Upper lobe of left lung (tissue), 6 donors: ENCODE measurements at regions not wholly inside any gene's neighbourhood (a gene's known extent, or its start where the extent isn't known, plus 50 kb on each side); places are given as distances from the start of the nearest gene placed in this dataset.
A peak's percentile ranks its signal among the peaks of the same experiment; 100 is the strongest.

ENCODE experiments used
- ATAC-seq, 2 donors: fragments of 200-7000 bp; cut with Tn5 transposase; one replicate each; pipeline ENCODE4 v1.9.1; 2022; ENCODE audit warnings: mild to moderate bottlenecking in 2 of 2, moderate library complexity in 2 of 2; ENCODE audit not compliant: low FRiP score in 2 of 2
- DNase-seq, 2 donors: peaks; one replicate each; pipeline ENCODE4 v3.0.0-alpha.2; 2019 to 2020
- H3K27ac ChIP-seq, 4 donors: fragments of 200-600 bp; sonication (generic); one replicate each; pipeline ENCODE4 v1.5.1; 2016 to 2019
- H3K27me3 ChIP-seq, 4 donors: fragments of 200-600 bp; sonication (generic); one replicate each; pipeline ENCODE4 v1.5.1; 2017 to 2019
- H3K36me3 ChIP-seq, 4 donors: fragments of 200-600 bp; sonication (generic); one replicate each; pipeline ENCODE4 v1.5.1; 2016 to 2019
- H3K4me1 ChIP-seq, 4 donors: fragments of 200-600 bp; sonication (generic); one replicate each; pipeline ENCODE4 v1.5.1; 2018 to 2019
- H3K4me3 ChIP-seq, 4 donors: fragments of 200-600 bp; sonication (generic); one replicate each; pipeline ENCODE4 v1.5.1; 2017 to 2019; ENCODE audit warnings: mild to moderate bottlenecking in 2 of 4, moderate library complexity in 1 of 4
- H3K9me3 ChIP-seq, 4 donors: fragments of 200-600 bp; sonication (generic); one replicate each; pipeline ENCODE4 v1.5.1; 2018 to 2019
- EP300 ChIP-seq, 4 donors: sonication (generic); formaldehyde crosslinking; IDR thresholded peaks; one replicate each; pipeline ENCODE4 v1.5.1; 2017; ENCODE audit warnings: antibody characterized with exemption in 4 of 4, control low read depth in 2 of 4
- POLR2A ChIP-seq, 4 donors: fragments of 450-650 bp; IDR thresholded peaks; one replicate each; pipeline ENCODE4 v1.5.1; 2016 to 2017; ENCODE audit warnings: antibody characterized with exemption in 4 of 4, mild to moderate bottlenecking in 2 of 4
- POLR2AphosphoS5 ChIP-seq, 2 donors: sonication (generic); formaldehyde crosslinking; IDR thresholded peaks; one replicate each; pipeline ENCODE4 v1.5.1; 2017; ENCODE audit warnings: antibody characterized with exemption in 2 of 2
- WGBS, 2 donors: methylation state at CpG; one replicate each; pipeline ENCODE4 v1.1.5; 2017 to 2018; 5-methylcytosine and 5-hydroxymethylcytosine counted together
- TF ChIP-seq, protein P1 (sequence below), 6 experiments: fragments of 450-650 bp in 4 of 6; fragments of 200-600 bp in 2 of 6; sonication (generic) in 2 of 6; IDR thresholded peaks; one replicate each; pipeline ENCODE4 v1.5.1; 2016 to 2019; ENCODE audit warnings: antibody characterized with exemption in 6 of 6
- donor health status: DM: no; HTN: no; CAD: no; lungs with moderate emphysema.
- donor health status: DM: no; HTN: yes; CAD: no; lungs with severe emphysema.

GRCh38 chr22:48963405-48963804 is 864.3 kb downstream of the BRD1 start:
- TF ChIP-seq POLR2AphosphoS5 (IDR thresholded peaks at IDR 0.05) = no peak
- no peak for TF ChIP-seq POLR2A (IDR thresholded peaks at IDR 0.05)
- TF ChIP-seq EP300 (IDR thresholded peaks at IDR 0.05) = no peak
- TF ChIP-seq, protein P1, sequence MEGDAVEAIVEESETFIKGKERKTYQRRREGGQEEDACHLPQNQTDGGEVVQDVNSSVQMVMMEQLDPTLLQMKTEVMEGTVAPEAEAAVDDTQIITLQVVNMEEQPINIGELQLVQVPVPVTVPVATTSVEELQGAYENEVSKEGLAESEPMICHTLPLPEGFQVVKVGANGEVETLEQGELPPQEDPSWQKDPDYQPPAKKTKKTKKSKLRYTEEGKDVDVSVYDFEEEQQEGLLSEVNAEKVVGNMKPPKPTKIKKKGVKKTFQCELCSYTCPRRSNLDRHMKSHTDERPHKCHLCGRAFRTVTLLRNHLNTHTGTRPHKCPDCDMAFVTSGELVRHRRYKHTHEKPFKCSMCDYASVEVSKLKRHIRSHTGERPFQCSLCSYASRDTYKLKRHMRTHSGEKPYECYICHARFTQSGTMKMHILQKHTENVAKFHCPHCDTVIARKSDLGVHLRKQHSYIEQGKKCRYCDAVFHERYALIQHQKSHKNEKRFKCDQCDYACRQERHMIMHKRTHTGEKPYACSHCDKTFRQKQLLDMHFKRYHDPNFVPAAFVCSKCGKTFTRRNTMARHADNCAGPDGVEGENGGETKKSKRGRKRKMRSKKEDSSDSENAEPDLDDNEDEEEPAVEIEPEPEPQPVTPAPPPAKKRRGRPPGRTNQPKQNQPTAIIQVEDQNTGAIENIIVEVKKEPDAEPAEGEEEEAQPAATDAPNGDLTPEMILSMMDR (IDR thresholded peaks at IDR 0.05) = no peak
- no peak overlapping the region for H3K27ac ChIP-seq
- H3K4me3 ChIP-seq = no peak overlapping the region
- H3K36me3 ChIP-seq = no peaks in the 10 kb centered on the region
- H3K27me3 ChIP-seq = no peaks in the 10 kb centered on the region
- H3K9me3 ChIP-seq = no peaks in the 10 kb centered on the region
- peaks cover 0 to 6% (median 1%) of the 10 kb centered on the region in 4 donors for H3K4me1 ChIP-seq
- 44 to 61% methylated on average over 1 of the region's 1 CpG for WGBS, 2 donors
- DNase-seq = no peak
- ATAC-seq = no peak

DNA sequence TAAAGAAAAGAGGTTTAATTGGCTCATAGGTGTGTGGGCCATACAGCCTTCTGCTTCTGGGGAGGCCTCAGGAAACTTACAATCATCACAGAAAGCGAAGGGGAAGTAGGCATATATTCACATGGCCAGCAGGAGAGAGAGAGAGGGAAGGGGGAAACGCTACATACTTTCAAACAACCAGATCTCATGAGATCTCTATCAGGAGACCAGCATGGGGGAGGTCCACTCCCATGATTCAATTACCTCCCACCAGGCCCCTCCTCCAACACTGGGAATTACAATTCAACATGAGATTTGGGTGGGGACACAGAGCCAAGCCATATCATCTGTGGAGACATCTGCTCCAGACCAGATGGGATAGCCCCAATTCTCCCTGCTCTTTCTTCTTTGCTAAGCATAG is 866.0 kb downstream of the BRD1 start:
- ATAC-seq (no peak), DNase-seq (no peak)
- H3K4me3 ChIP-seq = no peak overlapping the region
- H3K27me3 ChIP-seq = no peaks in the 10 kb centered on the region
- 76 to 89% methylated on average over 2 of the region's 2 CpGs for WGBS, 2 donors
- H3K36me3 ChIP-seq = no peaks in the 10 kb centered on the region
- peaks cover 0 to 6% (median 1%) of the 10 kb centered on the region in 4 donors for H3K4me1 ChIP-seq
- H3K27ac ChIP-seq = no peak overlapping the region
- H3K9me3 ChIP-seq = no peaks in the 10 kb centered on the region
- TF ChIP-seq, protein P1 (IDR thresholded peaks at IDR 0.05) = no peak
- no peak for TF ChIP-seq POLR2AphosphoS5 (IDR thresholded peaks at IDR 0.05)
- TF ChIP-seq EP300 (IDR thresholded peaks at IDR 0.05) = no peak
- TF ChIP-seq POLR2A (IDR thresholded peaks at IDR 0.05) = no peak

DNA sequence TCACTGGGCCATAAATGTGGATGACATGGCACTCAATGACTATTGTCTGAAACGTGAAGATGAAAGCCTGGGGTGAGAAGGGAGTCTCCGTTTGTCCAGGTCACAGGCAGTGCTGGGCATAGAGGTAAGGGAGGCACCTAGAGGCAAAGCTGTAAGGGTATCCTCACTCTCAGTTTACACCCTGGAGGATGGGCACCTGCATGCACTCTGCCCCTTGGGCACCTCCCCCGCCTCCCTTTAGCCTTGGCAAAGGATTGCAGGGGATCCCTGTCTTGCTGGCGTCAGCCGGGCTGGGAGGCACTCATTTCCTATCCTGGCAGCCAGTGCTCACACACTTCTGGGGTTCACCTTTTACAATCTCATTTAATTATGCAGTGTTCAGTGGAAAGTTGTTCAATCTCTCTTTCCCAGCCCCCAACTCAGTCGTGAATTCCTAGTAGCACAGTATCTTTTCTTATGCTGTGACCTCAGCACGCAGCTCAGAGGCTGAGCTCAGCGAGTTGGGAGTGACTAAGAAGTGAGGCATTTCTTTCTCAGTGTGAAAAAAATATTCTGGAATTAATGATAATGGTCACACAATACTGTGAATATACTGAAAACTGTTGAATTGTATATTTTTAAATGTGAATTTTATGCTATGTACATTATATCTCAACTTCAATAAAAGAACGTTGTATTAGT is 866.6 kb downstream of the BRD1 start:
- no peaks in the 10 kb centered on the region for H3K9me3 ChIP-seq
- H3K4me3 ChIP-seq = no peak overlapping the region
- H3K36me3 ChIP-seq = no peaks in the 10 kb centered on the region
- DNase-seq (peak in 1 of 2 donors; percentile 5), ATAC-seq (no peak)
- TF ChIP-seq POLR2A (IDR thresholded peaks at IDR 0.05) (no peak), EP300 (IDR thresholded peaks at IDR 0.05) (no peak), POLR2AphosphoS5 (IDR thresholded peaks at IDR 0.05) (no peak)
- TF ChIP-seq, protein P1 (IDR thresholded peaks at IDR 0.05) = no peak
- H3K4me1 ChIP-seq = peaks cover 0 to 6% (median 1%) of the 10 kb centered on the region in 4 donors
- 53 to 55% methylated on average over 6 to 9 of the region's 9 CpGs for WGBS, 2 donors
- H3K27ac ChIP-seq = no peak overlapping the region
- H3K27me3 ChIP-seq = no peaks in the 10 kb centered on the region

DNA sequence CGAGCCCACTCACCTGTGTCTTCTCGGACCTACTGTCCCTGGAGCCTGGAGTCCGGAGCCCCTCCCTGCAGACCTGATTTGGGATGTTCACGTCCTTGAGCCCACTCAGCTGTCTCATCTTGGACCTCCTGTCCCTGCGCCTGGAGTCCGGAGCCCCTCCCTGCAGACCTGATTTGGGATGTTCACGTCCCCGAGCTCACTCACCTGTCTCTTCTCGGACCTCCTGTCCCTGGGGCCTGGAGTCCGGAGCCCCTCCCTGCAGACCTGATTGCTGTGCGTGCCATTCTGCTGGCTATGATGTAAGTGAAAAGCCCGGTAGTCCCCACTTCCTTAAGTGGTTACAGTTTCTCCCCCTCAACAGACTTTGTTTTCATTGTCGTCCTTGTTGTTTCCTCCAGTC is 867.1 kb downstream of the BRD1 start:
- H3K9me3 ChIP-seq = no peaks in the 10 kb centered on the region
- H3K36me3 ChIP-seq = no peaks in the 10 kb centered on the region
- H3K4me1 ChIP-seq = peaks cover 0 to 6% (median 1%) of the 10 kb centered on the region in 4 donors
- DNase-seq (peak in 1 of 2 donors; percentile 7), ATAC-seq (no peak)
- no peak overlapping the region for H3K27ac ChIP-seq
- no peaks in the 10 kb centered on the region for H3K27me3 ChIP-seq
- 64 to 69% methylated on average over 13 of the region's 13 CpGs for WGBS, 2 donors
- no peak overlapping the region for H3K4me3 ChIP-seq
- TF ChIP-seq, protein P1 (IDR thresholded peaks at IDR 0.05) = no peak

GRCh38 chr22:48959496-48959895 is 868.2 kb downstream of the BRD1 start:
- H3K4me3 ChIP-seq = no peak overlapping the region
- peak in 1 of 2 donors; percentile 14 for DNase-seq
- no peaks in the 10 kb centered on the region for H3K9me3 ChIP-seq
- WGBS, 2 donors = 82 to 90% methylated on average over 7 to 8 of the region's 8 CpGs
- no peaks in the 10 kb centered on the region for H3K27me3 ChIP-seq
- peaks cover 0 to 6% (median 1%) of the 10 kb centered on the region in 4 donors for H3K4me1 ChIP-seq
- TF ChIP-seq EP300 (IDR thresholded peaks at IDR 0.05) (no peak), POLR2AphosphoS5 (IDR thresholded peaks at IDR 0.05) (no peak), POLR2A (IDR thresholded peaks at IDR 0.05) (no peak)
- TF ChIP-seq, protein P1 (IDR thresholded peaks at IDR 0.05) = no peak
- no peak for ATAC-seq
- no peaks in the 10 kb centered on the region for H3K36me3 ChIP-seq
- H3K27ac ChIP-seq = no peak overlapping the region
